GM19372 (cell line): ENCODE measurements at regions not wholly inside any gene's neighbourhood (a gene's known extent, or its start where the extent isn't known, plus 50 kb on each side); places are given as distances from the start of the nearest gene placed in this dataset.
"Not testable (repeated sequence)": the region's sequence is repeated elsewhere in the genome, so short reads cannot be mapped to it uniquely, and the experiment has no call there.

ENCODE experiments used
- ATAC-seq: cut with Tn5 transposase; IDR thresholded peaks from one replicate; pipeline ENCODE4 v1.9.1; 2021; ENCODE audit warnings: mild to moderate bottlenecking, low read depth, moderate library complexity; ENCODE audit not compliant: unreplicated experiment

DNA sequence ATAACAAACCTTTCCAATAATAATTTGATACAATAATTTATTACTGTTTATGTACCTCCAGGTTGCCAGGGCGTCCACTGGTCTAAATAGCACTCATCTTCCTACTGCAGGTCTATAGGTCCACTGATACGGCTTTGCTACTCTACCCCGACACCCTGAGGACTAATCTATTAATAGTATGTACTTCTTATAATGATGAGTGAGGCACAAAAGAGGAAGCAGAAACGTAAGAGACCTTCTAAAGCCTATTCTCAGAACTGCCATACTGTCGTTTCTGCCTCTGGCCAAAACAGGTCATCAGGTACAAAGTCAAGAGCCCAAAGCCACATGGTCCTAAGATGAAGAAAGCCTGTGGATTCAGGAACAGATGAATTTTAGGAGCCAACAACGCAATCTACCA, 163.2 kb upstream of the GRM7 start:
- no peak for ATAC-seq

DNA sequence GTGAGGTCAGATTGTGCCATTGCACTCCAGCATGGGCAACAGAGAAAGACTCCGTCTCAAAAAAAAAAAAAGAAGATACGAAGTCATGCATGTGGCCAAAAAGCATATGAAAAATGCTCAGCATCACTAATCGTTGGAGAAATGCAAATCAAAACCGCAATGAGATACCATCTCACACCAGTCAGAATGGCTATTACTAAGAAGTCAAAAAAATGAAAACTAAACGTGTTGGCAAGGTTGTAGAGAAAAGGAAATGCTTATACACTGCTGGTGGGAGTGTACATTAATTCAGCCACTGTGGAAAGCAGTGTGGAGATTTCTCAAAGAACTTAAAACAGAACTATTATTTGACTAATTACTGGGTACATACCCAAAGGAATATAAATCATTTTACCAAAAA, 156.1 kb upstream of the GRM7 start:
- ATAC-seq = not testable (repeated sequence)

DNA sequence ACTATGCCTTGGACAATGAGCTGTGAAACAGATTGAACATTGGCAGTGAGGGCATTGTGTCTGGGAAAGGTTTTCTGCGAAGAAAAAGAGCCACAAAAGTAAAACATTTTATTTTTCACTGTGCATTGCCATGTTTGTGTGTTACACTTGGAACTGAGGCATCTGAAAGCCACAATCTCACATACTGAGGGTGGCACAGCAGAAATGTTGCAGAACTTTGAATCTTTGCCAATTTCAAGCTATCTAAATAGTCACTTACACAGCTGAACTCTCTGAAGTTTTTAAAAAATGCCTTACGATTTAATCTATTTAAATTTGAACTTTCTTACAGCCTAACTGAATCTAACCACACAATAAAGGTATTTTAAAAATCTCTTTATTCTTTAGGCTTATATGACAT, 154.1 kb upstream of the GRM7 start:
- no peak for ATAC-seq

DNA sequence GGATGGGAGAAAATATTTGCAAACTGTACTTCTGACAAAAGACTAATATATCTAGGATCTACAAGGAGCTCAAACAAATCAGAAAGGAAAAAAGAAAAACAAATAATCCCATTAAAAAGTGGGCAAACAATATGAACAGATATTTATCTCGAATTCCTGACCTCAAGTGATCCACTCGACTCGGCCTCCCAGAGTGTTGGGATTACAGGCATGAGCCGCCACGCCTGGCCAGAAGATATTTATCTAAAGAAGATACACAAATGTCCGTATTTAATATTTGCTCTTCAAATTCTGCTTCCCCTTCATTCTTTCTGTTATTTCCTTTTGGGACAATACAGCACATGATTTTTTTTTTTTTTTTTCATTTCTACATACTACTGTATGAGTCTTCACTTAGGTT, 151.7 kb upstream of the GRM7 start:
- no peak for ATAC-seq

DNA sequence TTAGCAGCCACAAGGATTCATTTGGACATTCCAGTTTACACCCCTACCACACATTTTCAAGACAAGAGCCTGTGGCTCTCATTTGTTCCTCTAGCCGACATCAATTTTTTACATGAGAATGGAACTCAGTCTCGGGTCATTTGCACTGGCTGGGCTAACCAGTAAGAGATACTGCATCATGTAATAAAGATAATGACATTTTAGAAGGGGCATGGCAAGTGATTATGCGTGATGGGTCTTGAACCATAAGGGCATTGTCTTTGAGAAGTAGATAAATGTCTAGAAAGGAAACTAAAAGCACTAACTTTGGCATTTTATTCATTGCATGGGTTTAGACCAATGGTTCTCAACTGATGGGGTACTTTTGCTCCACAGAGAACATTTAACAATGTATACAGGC, 146.0 kb upstream of the GRM7 start:
- no peak for ATAC-seq

DNA sequence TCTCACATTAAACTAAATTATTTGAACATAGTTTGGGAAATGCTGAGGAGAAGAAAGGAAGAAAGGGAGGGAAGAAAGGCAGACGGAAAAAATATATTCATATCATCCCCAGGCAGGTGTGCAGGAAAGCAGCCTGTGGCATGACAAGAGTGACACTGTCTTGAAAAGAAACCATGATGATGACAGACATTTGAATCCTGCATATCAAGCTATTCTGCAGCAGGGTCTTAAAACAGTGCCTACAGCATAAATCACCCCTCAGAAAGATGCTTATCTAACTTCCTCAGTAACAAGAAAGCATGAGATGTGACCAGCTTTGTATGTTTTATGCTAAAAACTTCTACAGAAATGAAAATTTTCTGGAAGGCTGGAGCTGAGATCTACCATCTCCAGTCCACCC, 144.5 kb upstream of the GRM7 start:
- ATAC-seq = no peak

DNA sequence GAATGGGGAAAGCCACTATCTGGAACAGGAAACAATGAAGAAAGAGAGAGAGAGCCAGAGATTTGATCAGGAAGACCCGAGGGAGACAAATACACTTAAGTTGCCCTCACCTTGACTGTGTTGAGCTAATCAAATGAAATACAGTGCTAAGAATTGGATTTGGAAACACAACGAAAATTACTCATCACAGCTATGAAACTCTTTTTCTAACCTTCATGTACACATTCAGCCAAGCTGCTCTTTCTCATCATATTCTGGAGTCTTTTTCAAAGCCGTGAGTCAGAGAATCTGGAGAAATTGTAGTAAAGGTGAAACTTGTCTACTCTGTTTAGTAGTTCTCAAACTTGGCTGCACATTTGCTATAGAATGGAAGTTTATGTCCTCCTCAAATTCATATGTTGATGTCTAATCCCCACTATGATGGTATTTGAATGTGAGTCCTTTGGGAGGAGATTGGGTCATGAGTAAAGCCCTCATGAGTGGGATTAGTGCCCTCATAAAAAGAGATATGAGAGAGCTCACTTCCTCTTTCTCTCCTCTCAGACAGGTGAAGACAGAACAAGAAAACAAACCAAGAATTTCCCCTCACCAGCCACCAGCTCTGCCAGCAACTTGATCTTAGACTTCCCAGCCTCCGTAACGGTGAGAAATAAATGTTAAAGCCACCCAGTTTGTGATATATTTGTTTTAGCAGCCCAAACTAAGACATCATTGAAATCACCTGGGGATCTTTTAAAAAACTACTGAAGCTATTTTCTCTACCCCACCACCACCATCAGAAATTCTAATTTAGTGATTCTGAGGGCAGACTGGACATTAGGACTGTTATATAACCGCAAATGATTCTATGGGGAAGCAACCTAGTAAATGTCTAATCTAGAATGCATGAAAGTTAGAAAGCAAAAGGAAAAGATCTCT, 143.6 kb upstream of the GRM7 start:
- peak; percentile 95 for ATAC-seq

DNA sequence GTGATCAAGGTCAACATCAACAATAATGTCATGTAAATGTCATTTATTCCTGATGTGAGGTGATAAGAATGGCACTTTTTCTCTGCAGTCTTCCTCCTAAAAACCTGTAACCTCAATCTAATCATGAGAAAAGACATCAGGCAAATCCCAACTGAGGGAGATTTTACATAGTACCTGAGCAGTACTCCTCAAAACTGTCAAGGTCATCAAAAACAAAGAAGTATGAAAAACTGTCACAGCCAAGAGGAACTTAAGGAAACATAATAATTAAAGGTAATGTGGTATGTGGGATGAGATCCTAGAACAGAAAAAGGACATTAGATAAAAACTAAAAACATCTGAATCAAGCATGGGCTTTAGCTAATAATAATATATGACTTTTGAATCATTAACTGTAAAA, 140.9 kb upstream of the GRM7 start:
- no peak for ATAC-seq

DNA sequence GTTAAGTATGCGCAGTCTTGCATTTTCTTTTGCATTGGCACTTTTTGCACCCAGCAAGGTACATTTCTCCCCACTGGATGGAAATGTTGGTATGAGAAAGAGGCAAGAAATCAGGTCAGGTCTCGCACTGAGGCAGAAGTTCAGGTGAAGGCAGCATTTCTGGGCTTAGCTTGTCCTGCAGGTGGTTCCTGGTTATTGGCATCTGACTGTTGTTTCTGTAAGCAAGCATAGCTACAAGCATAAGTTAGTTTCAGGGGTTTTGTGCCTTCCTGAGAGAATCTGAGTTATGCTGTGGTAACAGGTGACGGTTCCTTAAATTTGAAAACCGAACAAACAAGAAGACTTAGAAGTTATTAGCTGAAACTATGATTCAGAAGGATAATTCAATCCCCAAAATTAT, 139.4 kb upstream of the GRM7 start:
- no peak for ATAC-seq

DNA sequence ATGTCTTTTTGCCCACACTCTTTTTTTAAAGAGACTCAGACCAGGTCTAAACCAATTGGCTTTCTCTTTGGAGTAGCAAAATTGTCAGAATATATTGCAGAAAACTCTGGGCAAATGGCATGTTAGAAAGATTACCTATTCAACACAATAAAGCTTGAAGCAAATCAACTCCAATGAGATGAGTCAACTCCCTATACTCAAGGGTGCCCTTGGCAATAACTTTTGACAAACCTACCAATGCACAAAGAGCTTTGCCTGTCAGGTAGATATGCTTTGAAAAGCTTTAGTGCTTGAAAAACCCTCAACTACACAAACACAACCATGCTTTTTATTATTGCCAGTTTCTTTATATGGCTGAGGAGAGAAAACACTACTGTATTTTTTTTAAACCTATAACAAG, 137.7 kb upstream of the GRM7 start:
- no peak for ATAC-seq

DNA sequence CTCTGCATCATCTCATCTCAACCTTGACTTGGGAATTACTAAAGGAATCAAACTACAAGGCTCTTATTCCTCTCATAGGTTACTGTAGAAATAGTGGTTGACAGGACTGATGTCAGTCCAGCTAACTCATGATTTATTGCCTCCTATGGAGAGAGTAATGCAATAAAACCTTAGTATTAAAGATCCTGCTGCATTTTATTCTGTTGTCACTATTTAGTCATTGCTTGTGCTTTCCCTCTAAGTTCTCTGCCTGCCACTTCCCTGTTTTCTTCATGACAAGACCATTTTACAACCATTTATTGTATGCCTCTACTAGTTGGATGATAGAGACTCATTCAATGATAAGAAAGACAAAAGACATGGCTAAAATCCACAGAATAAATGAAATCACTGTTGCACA, 134.1 kb upstream of the GRM7 start:
- no peak for ATAC-seq

DNA sequence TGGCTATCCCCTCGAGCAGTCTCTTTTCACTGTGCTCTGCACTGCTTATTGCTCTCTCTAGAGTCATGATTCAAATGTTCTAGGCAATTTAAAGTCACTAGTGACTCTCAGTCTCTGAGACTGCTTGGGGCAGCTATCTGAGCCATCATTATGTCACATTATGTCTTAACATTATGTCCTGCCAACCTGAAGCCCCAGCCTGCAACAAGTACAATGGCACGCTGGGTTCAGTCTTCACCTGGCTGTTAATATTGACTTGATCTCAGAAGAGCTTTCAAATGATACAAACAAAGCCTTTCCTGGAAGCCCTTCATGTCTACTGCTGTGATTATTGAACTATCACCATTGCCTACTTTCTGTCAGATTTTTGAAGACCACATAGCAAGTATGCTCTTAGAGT, 128.1 kb upstream of the GRM7 start:
- ATAC-seq = no peak

DNA sequence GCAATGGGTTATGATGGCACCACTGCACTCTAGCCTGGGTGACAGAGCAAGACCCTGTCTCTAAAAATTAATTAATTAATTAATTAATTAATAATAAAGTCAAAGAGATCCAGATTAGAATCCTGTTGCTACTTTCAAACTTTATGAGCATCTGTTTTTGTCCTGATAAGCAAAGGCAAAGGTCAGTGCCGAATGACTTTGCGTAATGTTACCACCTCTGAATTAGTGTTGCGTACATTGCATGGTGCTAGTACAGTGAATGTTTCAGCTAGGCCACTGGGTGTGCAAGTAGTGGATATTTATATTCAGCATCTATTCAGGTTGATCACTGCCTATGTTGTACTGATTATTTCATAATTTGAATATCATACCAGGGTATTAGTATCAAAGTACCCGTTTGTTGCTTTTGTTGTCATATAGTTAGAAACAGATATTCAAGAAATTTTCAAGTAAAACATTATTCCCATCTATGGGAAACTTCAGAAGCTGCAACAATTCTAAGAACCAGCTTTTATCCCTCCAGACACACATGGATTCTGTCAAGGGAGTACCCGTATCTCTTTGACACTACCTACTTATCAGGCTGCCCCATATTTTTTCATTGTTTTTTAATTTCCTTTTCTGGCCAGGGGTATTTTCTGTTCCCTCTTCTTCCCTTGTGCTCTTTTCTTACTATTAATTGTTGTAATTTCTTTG, 127.1 kb upstream of the GRM7 start:
- no peak for ATAC-seq

DNA sequence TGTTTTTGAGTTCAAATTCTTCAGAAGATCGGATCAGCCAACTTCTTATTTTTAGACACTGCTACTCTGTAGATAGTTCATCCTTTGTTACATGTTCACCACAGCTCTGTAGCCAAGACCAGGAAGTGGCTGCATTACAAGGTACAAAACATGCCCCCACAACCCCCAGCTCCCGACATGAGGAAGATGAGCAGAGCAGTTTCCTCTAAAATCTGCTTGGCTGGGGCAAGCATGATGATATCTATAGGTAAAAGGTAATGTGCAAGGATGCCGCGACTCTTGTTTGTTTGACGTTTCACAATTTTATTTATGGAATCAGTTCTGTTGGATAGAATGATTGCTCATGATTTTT, 126.5 kb upstream of the GRM7 start:
- ATAC-seq = no peak

DNA sequence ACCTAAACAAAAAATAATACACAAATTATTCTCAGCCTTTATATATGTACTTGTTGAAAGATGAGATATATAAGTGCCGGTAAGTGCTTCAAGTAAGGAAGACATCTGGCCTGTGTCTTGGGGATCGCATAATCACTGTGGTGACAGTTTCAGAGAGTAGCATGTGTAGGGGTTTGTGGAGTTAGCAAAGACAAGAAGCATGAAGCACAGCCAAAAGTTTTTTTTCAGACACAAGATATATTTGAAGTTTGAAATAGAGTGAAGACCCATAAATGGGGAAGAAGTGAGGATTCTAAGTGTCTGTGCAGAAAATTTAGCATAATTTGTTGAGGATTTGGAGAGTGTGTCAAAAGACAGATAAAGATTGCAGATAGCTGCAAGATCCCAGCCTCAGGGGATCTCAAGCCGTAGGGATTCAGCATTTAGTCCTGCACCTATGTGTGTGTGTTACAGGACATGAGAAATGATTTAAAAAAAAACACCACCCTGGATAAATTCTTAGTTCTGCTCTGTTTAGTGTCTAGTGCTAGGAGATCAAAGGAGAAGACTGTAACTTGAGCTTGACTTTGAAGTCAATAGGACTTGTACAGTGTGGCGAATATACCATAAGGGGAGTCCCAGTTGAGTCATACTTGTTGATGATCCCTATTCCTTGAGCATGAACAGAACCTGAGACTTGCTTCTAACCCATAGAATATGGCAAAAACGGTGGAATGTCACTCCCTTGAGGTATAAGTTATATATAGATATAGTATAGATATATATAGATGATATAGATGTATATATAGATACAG, 123.9 kb upstream of the GRM7 start:
- ATAC-seq = no peak

DNA sequence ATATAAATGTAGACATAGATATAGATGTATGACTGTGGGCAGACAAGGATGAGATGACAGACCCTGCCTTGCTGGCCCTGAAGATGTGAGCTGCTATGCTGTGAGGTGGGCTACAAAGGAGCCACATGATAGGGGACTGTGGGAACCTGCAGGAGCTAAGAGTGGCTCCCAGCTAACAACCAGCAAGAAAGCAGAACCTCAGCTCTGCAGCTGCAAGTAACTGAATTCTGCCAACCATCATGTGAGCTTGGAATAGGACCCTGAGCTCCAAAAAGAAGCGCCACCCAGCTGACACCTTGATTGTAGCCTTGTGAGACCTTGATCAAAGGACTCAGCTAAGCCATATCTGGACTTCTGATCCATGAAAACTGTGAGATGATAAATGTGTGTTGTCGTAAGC, 123.3 kb upstream of the GRM7 start:
- ATAC-seq = no peak

DNA sequence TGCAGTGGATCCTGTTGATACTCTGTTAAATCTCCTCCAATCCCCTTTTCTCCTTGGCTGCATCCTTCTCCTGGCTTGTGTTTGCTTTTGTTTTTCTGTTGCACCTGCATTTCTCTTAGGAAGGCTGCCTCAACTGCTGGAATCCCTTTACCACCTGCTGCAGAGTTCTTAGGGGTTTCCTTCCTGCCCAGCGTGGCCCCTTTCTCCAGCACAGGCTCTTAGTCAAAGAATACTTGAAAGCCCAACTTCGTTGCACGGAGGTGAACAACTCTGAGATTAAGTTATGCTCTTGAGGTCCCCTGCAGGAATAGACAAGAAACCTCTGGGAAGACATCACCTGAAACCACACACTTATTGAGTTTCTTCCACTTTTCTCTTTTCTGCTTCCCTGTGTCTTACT, 121.6 kb upstream of the GRM7 start:
- no peak for ATAC-seq

DNA sequence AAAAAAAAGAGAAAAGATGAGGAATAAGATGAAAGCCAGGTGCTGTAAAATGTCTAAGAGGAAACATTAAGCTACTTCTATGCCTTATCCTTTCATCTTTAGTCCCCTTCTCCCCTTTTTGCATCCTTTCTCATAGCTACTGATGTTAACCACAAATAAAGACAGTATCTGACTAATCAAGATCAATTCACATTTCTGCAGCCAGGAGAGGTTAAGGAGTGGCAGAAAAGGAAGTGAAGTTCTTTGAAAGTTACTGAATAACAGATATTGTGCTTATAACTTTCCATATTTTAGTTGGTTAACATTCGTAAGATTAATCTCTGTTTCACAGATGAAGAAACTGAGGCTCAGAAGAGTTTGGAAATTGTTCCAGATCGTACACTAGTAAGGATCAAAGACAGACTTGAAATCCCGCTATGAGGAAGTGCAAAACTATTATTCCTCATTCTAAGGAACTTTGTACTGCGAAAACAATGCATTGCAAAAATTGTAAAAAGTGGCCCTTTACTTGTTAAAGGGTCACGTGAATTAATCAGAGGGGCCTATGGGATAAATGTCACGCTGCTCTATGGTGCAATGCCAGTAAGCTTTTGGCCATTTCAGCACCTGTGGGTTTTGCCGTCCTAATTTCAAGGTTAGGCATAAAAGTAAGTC, 117.7 kb upstream of the GRM7 start:
- ATAC-seq = no peak

DNA sequence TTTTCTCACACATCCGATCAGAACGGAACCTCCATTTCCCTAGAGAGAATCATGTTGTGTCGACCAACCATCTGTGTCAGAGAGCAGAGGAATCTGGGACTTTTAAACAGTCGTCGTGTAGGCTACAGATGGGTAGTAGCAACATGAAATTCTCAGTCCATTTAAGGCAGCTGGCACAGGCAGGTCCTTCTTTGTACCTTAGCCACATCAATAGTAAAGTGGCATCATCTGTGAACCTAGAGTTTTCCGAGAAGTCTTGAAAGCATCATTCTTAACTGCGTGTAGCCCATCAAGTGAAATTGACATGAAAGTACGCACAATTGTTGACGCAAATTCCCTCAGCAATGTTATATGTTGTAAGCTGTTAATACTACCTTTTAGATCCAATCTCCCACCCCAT, 114.5 kb upstream of the GRM7 start:
- ATAC-seq = no peak

DNA sequence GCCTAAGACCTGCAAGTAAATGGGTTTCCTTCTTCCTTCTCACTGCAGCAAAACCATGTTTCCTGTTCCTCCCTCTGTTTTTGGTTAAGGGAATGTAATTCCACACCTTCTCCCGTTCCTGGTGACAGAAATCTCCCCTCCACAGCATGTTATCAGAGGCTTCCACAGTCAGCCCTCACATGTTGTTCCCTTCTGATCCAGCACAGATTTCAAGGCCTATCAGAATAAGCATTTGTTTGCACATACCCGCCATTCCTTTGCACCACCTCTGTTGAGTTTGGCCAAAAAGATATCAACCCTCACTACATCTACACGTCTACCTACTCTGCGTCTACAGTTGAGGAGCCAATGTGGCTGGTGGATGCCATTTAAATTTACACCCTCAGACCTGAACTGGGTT, 113.9 kb upstream of the GRM7 start:
- no peak for ATAC-seq

DNA sequence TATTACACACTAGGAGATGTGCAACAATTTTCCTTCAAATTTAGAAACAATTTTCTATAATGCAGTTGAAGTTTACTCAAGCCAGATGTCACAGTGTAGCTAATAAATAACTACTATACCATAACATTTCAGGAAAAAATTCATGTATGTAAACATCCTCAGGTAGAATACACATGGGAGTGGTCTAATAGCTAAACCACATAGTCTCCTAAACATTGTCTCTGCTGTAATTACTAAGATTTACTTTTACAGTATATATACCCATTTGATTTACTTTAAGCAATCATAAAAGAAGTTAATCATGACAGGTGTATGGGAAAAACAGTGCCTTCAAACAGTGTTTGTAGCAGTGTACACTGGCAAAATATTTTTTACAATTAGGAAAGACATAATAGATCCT, 110.1 kb upstream of the GRM7 start:
- ATAC-seq = no peak
